Stimulated activated CD4-positive, alpha-beta T cell treated with anti-CD3 and anti-CD28 coated beads, Interleukin-4, amount 100 ng/mL, for 1 hour (primary cell): ENCODE measurements at regions not wholly inside any gene's neighbourhood (a gene's known extent, or its start where the extent isn't known, plus 50 kb on each side); places are given as distances from the start of the nearest gene placed in this dataset.

Experiments
- DNase-seq: peaks from one replicate; pipeline ENCODE4 v3.0.0-alpha.2; 2020

DNA sequence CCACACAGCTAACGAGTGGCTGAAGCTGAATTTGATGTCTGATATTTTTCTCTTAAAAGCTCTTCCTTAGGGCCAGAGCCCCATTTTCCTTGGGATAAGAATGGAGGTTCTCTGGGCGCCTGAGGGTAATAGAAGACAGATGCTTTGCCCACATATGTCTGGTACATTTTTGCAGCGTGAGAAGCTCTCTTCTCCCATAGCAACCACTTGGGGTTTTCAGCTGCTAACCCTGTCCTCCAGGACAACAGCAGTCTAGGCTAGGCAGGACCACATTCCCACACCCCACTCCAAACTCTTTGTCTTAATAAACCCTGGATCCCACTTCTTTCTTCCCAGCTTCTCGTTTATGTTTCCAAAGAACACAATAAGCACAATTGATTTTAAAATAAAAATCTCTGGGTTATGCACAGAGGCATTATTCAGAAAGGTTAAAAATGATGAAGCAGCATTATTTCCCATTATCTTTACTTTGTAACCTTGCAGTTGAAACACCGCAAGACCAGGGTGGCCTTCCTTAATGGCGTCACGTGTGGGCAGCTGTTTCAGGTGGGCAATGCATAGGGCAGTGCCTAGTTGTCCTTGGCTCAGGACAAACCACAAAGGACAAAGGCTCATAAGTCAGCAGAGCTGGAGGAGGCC is 56.5 kb upstream of the NTRK3 start:
- DNase-seq = no peak

GRCh38 chr15:88309363-88309762 is 52.8 kb upstream of the NTRK3 start:
- DNase-seq = no peak

GRCh38 chr15:88307344-88307743 is 50.8 kb upstream of the NTRK3 start:
- DNase-seq = no peak
